ENCODE measurements at regions not wholly inside any gene's neighbourhood (a gene's known extent, or its start where the extent isn't known, plus 50 kb on each side); places are given as distances from the start of the nearest gene placed in this dataset.

GRCh38 chr17:73994946-73995345, 208.5 kb upstream of the RPL38 start:
- POLR2A ChIA-PET, result no interaction called here
- Mint-ChIP-seq H3K4me3 (no peak overlapping the region), H3K4me1 (ENCODE audit: low read depth) (no peaks in the 10 kb centered on the region), H3K27ac (no peak overlapping the region), H3K36me3 (ENCODE audit: low read depth) (no peaks in the 10 kb centered on the region), H3K27me3 (peaks cover 5% of the 10 kb centered on the region), H3K9me3 (no peaks in the 10 kb centered on the region)
- CTCF ChIA-PET, result no interaction called here
- DNase-seq (no peak), ATAC-seq (no peak)
- intact Hi-C loops (cut with micrococcal nuclease), result no loop called here
- no peak for TF ChIP-seq CTCF (IDR thresholded peaks at IDR 0.05)

GRCh38 chr17:73997059-73997458, 206.4 kb upstream of the RPL38 start:
- intact Hi-C loops (cut with micrococcal nuclease), result no loop called here
- Mint-ChIP-seq H3K27ac (no peak overlapping the region), H3K36me3 (ENCODE audit: low read depth) (no peaks in the 10 kb centered on the region), H3K27me3 (peaks cover 5% of the 10 kb centered on the region), H3K4me3 (no peak overlapping the region), H3K9me3 (no peaks in the 10 kb centered on the region), H3K4me1 (ENCODE audit: low read depth) (no peaks in the 10 kb centered on the region)
- no peak for TF ChIP-seq CTCF (IDR thresholded peaks at IDR 0.05)
- CTCF ChIA-PET, result interaction anchor here (1.3 to 1.7 kb wide), 4 partner anchors 10 to 406 kb away, joined by 3 to 6 read pairs (median 4); no protein-coding TSS in a partner anchor
- no peak for ATAC-seq
- DNase-seq, result no peak
- POLR2A ChIA-PET, result no interaction called here

- Mint-ChIP-seq H3K4me1 (ENCODE audit: low read depth) (no peaks in the 10 kb centered on the region), H3K9me3 (no peaks in the 10 kb centered on the region), H3K27me3 (peaks cover 5% of the 10 kb centered on the region), H3K36me3 (ENCODE audit: low read depth) (no peaks in the 10 kb centered on the region), H3K27ac (no peak overlapping the region), H3K4me3 (no peak overlapping the region)
- ChIA-PET POLR2A (no interaction called here), CTCF (interaction anchor here (0.7 to 1.8 kb wide), 9 partner anchors 9 to 567 kb away, joined by 3 to 12 read pairs (median 3); no protein-coding TSS in a partner anchor)
- DNase-seq (no peak), ATAC-seq (no peak)
- TF ChIP-seq CTCF (IDR thresholded peaks at IDR 0.05), result no peak
- intact Hi-C loops (cut with micrococcal nuclease), result no loop called here
Observed at GRCh38 chr17:73998249-73998648, 205.2 kb upstream of the RPL38 start.

- CTCF ChIA-PET, result interaction anchor here (0.6 to 1.8 kb wide), 11 partner anchors 9 to 568 kb away, joined by 3 to 12 read pairs (median 3); no protein-coding TSS in a partner anchor
- Mint-ChIP-seq H3K27ac (no peak overlapping the region), H3K27me3 (peaks cover 5% of the 10 kb centered on the region), H3K36me3 (ENCODE audit: low read depth) (no peaks in the 10 kb centered on the region), H3K4me3 (no peak overlapping the region), H3K9me3 (no peaks in the 10 kb centered on the region), H3K4me1 (ENCODE audit: low read depth) (no peaks in the 10 kb centered on the region)
- peak; percentile 78 for TF ChIP-seq CTCF (IDR thresholded peaks at IDR 0.05)
- POLR2A ChIA-PET, result no interaction called here
- intact Hi-C loops (cut with micrococcal nuclease), result no loop called here
- DNase-seq (peak; percentile 74), ATAC-seq (peak; percentile 83)
Observed at GRCh38 chr17:73998653-73999645, 204.5 kb upstream of the RPL38 start.

GRCh38 chr17:74001145-74001544, 202.3 kb upstream of the RPL38 start:
- TF ChIP-seq CTCF (IDR thresholded peaks at IDR 0.05), result no peak
- ATAC-seq (no peak), DNase-seq (no peak)
- intact Hi-C loops (cut with micrococcal nuclease), result no loop called here
- CTCF ChIA-PET, result interaction anchor here (1.0 kb wide), 1 partner anchor 17 kb away, joined by 3 read pairs; no protein-coding TSS in a partner anchor
- Mint-ChIP-seq H3K4me3 (no peak overlapping the region), H3K4me1 (ENCODE audit: low read depth) (no peaks in the 10 kb centered on the region), H3K36me3 (ENCODE audit: low read depth) (no peaks in the 10 kb centered on the region), H3K27ac (no peak overlapping the region), H3K27me3 (peaks cover 7% of the 10 kb centered on the region), H3K9me3 (no peaks in the 10 kb centered on the region)
- POLR2A ChIA-PET, result interaction anchor here (1.4 kb wide), 1 partner anchor 98 kb away, joined by 3 read pairs; no protein-coding TSS in a partner anchor

Measured in activated CD8-positive, alpha-beta T cell treated with anti-CD3 and anti-CD28 coated beads for 36 hours (primary cell).